IMR-90 (cell line): ENCODE measurements at regions not wholly inside any gene's neighbourhood (a gene's known extent, or its start where the extent isn't known, plus 50 kb on each side); places are given as distances from the start of the nearest gene placed in this dataset.
A peak's percentile ranks its signal among the peaks of the same experiment; 100 is the strongest.

Experiments
- ATAC-seq: fragments of 200-7000 bp; cut with Tn5 transposase; 2 replicates; pipeline ENCODE4 v1.9.1; 2020; ENCODE audit warnings: low read depth, mild to moderate bottlenecking, moderate library complexity
- BruUV-seq: library from RNA; stranded (reverse); fragments of 400-500 nt; replicated peaks from 2 replicates; lab custom pipeline; 2021; lab: Mats Ljungman, UMichigan
- CTCF ChIA-PET: fragments of 300-600 bp; formaldehyde crosslinking; extraction: SDS; loops from one replicate; lab custom pipeline; 2021; ENCODE audit warnings: antibody characterized with exemption; lab: Yijun Ruan, JAX
- POLR2A ChIA-PET: fragments of 300-600 bp; sonication (Branson Sonifier 250); formaldehyde crosslinking; loops from one replicate; lab custom pipeline; 2022; ENCODE audit warnings: antibody characterized with exemption; ENCODE audit not compliant: unreplicated experiment; lab: Charles Lee
- DNase-seq: peaks from one replicate; pipeline ENCODE4 v3.0.0; 2013
- H2AFZ ChIP-seq: replicated peaks from 2 replicates; pipeline ENCODE3; 2013; ENCODE audit warnings: low read length, mild to moderate bottlenecking; ENCODE audit not compliant: poor library complexity
- H2AK5ac ChIP-seq: 2 replicates; pipeline ENCODE4 v1.6.1; 2013; ENCODE audit warnings: low read depth, low read length, inconsistent platforms
- H2AK9ac ChIP-seq: replicated peaks from 2 replicates; pipeline ENCODE3; 2013; ENCODE audit warnings: mild to moderate bottlenecking, low read depth, low read length, moderate library complexity; ENCODE audit not compliant: poor library complexity
- H2BK120ac ChIP-seq: 2 replicates; pipeline ENCODE4 v1.6.1; 2013; ENCODE audit warnings: low read depth, low read length, inconsistent platforms
- H2BK15ac ChIP-seq: 3 replicates; pipeline ENCODE4 v1.6.1; 2013; ENCODE audit warnings: low read depth, low read length, inconsistent platforms
- H2BK20ac ChIP-seq: 2 replicates; pipeline ENCODE4 v1.6.1; 2013; ENCODE audit warnings: low read depth, mild to moderate bottlenecking, inconsistent platforms, low read length, moderate library complexity
- H2BK5ac ChIP-seq: 2 replicates; pipeline ENCODE4 v1.6.1; 2013; ENCODE audit warnings: mild to moderate bottlenecking, low read depth, low read length, inconsistent platforms; ENCODE audit not compliant: poor library complexity, severe bottlenecking
- H3K14ac ChIP-seq: replicated peaks from 2 replicates; pipeline ENCODE4 v1.6.1; 2013; ENCODE audit warnings: low read depth, low read length, inconsistent platforms
- H3K18ac ChIP-seq: 2 replicates; pipeline ENCODE4 v1.6.1; 2013; ENCODE audit warnings: low read depth, low read length, control low read depth
- H3K23ac ChIP-seq: 2 replicates; pipeline ENCODE4 v1.6.1; 2013; ENCODE audit warnings: low read depth, low read length, inconsistent platforms
- H3K27ac ChIP-seq: 2 replicates; pipeline ENCODE4 v1.5.1; 2013; ENCODE audit warnings: mild to moderate bottlenecking, control low read depth, low read length; ENCODE audit not compliant: insufficient read depth
- H3K27me3 ChIP-seq: 2 replicates; pipeline ENCODE4 v1.6.1; 2013; ENCODE audit warnings: low read length; ENCODE audit not compliant: control insufficient read depth, insufficient read depth
- H3K36me3 ChIP-seq: 2 replicates; pipeline ENCODE4 v1.6.1; 2013; ENCODE audit warnings: low read length, mixed read lengths; ENCODE audit not compliant: control insufficient read depth, insufficient read depth
- H3K4ac ChIP-seq: 2 replicates; pipeline ENCODE4 v1.6.1; 2013; ENCODE audit warnings: low read depth, low read length, inconsistent platforms
- H3K4me1 ChIP-seq: 2 replicates; pipeline ENCODE4 v1.6.1; 2013; ENCODE audit warnings: low read length, mixed read lengths; ENCODE audit not compliant: control insufficient read depth, insufficient read depth
- H3K4me2 ChIP-seq: 2 replicates; pipeline ENCODE4 v1.6.1; 2013; ENCODE audit warnings: low read depth, mild to moderate bottlenecking, control low read depth, low read length, moderate library complexity
- H3K4me3 ChIP-seq: 2 replicates; pipeline ENCODE4 v1.5.1; 2013; ENCODE audit warnings: low read depth, mild to moderate bottlenecking, control low read depth, low read length, moderate library complexity; ENCODE audit not compliant: insufficient read depth
- H3K56ac ChIP-seq: 2 replicates; pipeline ENCODE4 v1.6.1; 2013; ENCODE audit warnings: low read length, inconsistent platforms; ENCODE audit not compliant: insufficient read depth; ENCODE audit errors: extremely low read depth
- H3K79me1 ChIP-seq, 2 experiments: 2 replicates each; pipeline ENCODE4 v1.6.1; 2013; ENCODE audit warnings: low read length in 2 of 2, inconsistent platforms in 1 of 2, low read depth in 1 of 2
- H3K9ac ChIP-seq: 2 replicates; pipeline ENCODE4 v1.6.1; 2013; ENCODE audit warnings: low read depth, low read length, control low read depth
- H3K9me1 ChIP-seq: 2 replicates; pipeline ENCODE4 v1.6.1; 2013; ENCODE audit warnings: low read length, inconsistent platforms; ENCODE audit not compliant: insufficient read depth
- H3K9me3 ChIP-seq: 2 replicates; pipeline ENCODE4 v1.6.1; 2013; ENCODE audit warnings: low read length; ENCODE audit not compliant: control insufficient read depth, insufficient read depth
- H4K20me1 ChIP-seq: 2 replicates; pipeline ENCODE4 v1.6.1; 2013; ENCODE audit warnings: low read length, inconsistent platforms; ENCODE audit not compliant: insufficient read depth
- H4K5ac ChIP-seq: 2 replicates; pipeline ENCODE4 v1.6.1; 2013; ENCODE audit warnings: mild to moderate bottlenecking, low read depth, low read length, control low read depth
- H4K8ac ChIP-seq, 2 experiments: 2 replicates each; pipeline ENCODE4 v1.6.1; 2013; ENCODE audit warnings: low read depth in 2 of 2, low read length in 2 of 2, control low read depth in 1 of 2, inconsistent platforms in 1 of 2
- H4K91ac ChIP-seq: 2 replicates; pipeline ENCODE4 v1.6.1; 2013; ENCODE audit warnings: low read depth, low read length, inconsistent platforms; ENCODE audit not compliant: insufficient read depth
- CEBPB ChIP-seq: IDR thresholded peaks from 2 replicates; pipeline ENCODE4 v1.6.1; 2012; ENCODE audit warnings: low read depth, low read length, improper control_type of control experiment
- RAD21 ChIP-seq: IDR thresholded peaks from 2 replicates; pipeline ENCODE4 v1.6.1; 2012; ENCODE audit warnings: low read length, improper control_type of control experiment
- WGBS, 2 experiments: methylation state at CpG; one replicate each; pipeline versions ENCODE4 v1.1.5 to v1.1.7; 2013; ENCODE audit warnings: missing lambda C conversion rate in 2 of 2; ENCODE audit not compliant: insufficient read length in 1 of 2; ENCODE audit errors: extremely low coverage in 2 of 2; 5-methylcytosine and 5-hydroxymethylcytosine counted together
- dilution Hi-C: fragments of 300-500 bp; cut with HindIII; formaldehyde crosslinking; loops from one replicate; pipeline ENCODE4 v1.14.3; 2018; ENCODE audit warnings: low sequenced_read_pairs; ENCODE audit not compliant: unreplicated experiment
- in situ Hi-C: fragments of 300-500 bp; cut with MboI; formaldehyde crosslinking; loops from 3 replicates; pipeline ENCODE4 v1.14.3; 2019; ENCODE audit warnings: low sequenced_read_pairs, inconsistent platforms, mixed read lengths
- intact Hi-C: fragments of 100-400 bp; cut with micrococcal nuclease; formaldehyde crosslinking; loops from 2 replicates; pipeline ENCODE4 v1.10.0; 2022

GRCh38 chr4:66169341-66169740, 499.1 kb upstream of the EPHA5 start:
- CTCF ChIA-PET = interaction anchor here (0.7 kb wide), 1 partner anchor 581 kb away, joined by 3 read pairs; no protein-coding TSS in a partner anchor
- intact Hi-C loops (no loop called here), dilution Hi-C loops (no loop called here), in situ Hi-C loops (no loop called here)
- DNase-seq = no peak
- Histone ChIP-seq H3K36me3 (no peaks in the 10 kb centered on the region), H3K9ac (no peak overlapping the region), H2BK20ac (no peak overlapping the region), H2AK5ac (no peak overlapping the region), H3K9me1 (no peaks in the 10 kb centered on the region), H3K27me3 (no peaks in the 10 kb centered on the region), H3K79me1 (no peaks in the 10 kb centered on the region), H3K27ac (no peak overlapping the region), H3K9me3 (peaks cover 4% of the 10 kb centered on the region), H2BK5ac (no peak overlapping the region), H4K91ac (no peak overlapping the region), H2AFZ (no peak overlapping the region), H4K8ac (no peak overlapping the region), H3K18ac (no peak overlapping the region), H4K5ac (no peak overlapping the region), H3K4me3 (no peak overlapping the region), H4K20me1 (no peaks in the 10 kb centered on the region), H3K23ac (no peak overlapping the region), H3K4me2 (no peak overlapping the region), H2BK120ac (no peak overlapping the region), H3K4me1 (no peaks in the 10 kb centered on the region), H3K14ac (no peak overlapping the region), H3K4ac (no peak overlapping the region), H2BK15ac (no peak overlapping the region), H3K56ac (no peak overlapping the region), H2AK9ac (no peak overlapping the region)
- BruUV-seq = no TSS peak
- peak; percentile 26; the same call in 1 of the 2 replicates for TF ChIP-seq CEBPB
- TF ChIP-seq RAD21 = no peak
- no CpG with 5 or more reads among the region's 5 CpGs for WGBS, 2 experiments
- POLR2A ChIA-PET = no interaction called here
- ATAC-seq = no peak
